Thymus (tissue), 11 donors: ENCODE measurements at regions not wholly inside any gene's neighbourhood (a gene's known extent, or its start where the extent isn't known, plus 50 kb on each side); places are given as distances from the start of the nearest gene placed in this dataset.
"Not testable (repeated sequence)": the region's sequence is repeated elsewhere in the genome, so short reads cannot be mapped to it uniquely, and the experiment has no call there.

Experiments
- DNase-seq, 9 donors: peaks; one replicate each; pipeline ENCODE4 v3.0.0-alpha.2; 2013; ENCODE audit warnings: low spot score in 9 of 9, low read depth in 6 of 9, missing footprints in 1 of 9
- H3K27ac ChIP-seq, 2 donors: one replicate each; pipeline ENCODE4 v1.5.1; 2013; ENCODE audit warnings: control low read depth in 1 of 2, low read depth in 1 of 2, low read length in 1 of 2, mild to moderate bottlenecking in 1 of 2, moderate library complexity in 1 of 2
- H3K27me3 ChIP-seq, 2 donors: one replicate each; pipeline ENCODE4 v1.5.1; 2013; ENCODE audit warnings: low read length in 1 of 2; ENCODE audit not compliant: control insufficient read depth in 2 of 2, insufficient read depth in 1 of 2
- H3K36me3 ChIP-seq, 2 donors: one replicate each; pipeline ENCODE4 v1.5.1; 2013; ENCODE audit warnings: low read length in 1 of 2, mild to moderate bottlenecking in 1 of 2, moderate library complexity in 1 of 2; ENCODE audit not compliant: control insufficient read depth in 2 of 2, insufficient read depth in 2 of 2
- H3K4me1 ChIP-seq, 2 donors: one replicate each; pipeline ENCODE4 v1.5.1; 2013; ENCODE audit warnings: low read length in 2 of 2; ENCODE audit not compliant: control insufficient read depth in 2 of 2, insufficient read depth in 2 of 2
- H3K4me3 ChIP-seq, 2 donors: one replicate each; pipeline ENCODE4 v1.5.1; 2013; ENCODE audit warnings: low read length in 2 of 2, control low read depth in 1 of 2, mild to moderate bottlenecking in 1 of 2
- H3K9me3 ChIP-seq, 2 donors: one replicate each; pipeline ENCODE4 v1.5.1; 2013; ENCODE audit warnings: low read length in 1 of 2, mild to moderate bottlenecking in 1 of 2; ENCODE audit not compliant: control insufficient read depth in 2 of 2, insufficient read depth in 1 of 2
- WGBS: extraction: QIAGEN DNeasy Blood & Tissue Kit; methylation state at CpG from one replicate; pipeline ENCODE4 v1.1.7; 2013; 5-methylcytosine and 5-hydroxymethylcytosine counted together
- donor health status: healthy.

DNA sequence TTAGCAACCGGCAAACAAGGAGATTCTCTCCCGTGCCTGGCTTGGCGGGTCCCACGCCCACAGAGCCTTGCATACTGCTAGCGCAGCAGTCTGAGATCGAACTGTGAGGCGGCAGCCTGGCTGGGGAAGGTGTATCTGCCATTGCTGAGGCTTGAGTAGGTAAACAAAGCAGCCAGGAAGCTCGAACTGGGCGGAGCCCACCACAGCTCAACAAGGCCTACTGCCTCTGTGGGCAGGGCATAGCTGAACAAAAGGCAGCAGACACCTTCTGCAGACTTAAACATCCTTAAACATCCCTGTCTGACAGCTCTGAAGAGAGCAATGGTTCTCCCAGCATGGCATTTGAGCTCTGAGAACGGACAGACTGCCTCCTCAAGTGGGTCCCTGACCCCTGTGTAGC lies 58.8 kb upstream of the ZNF800 start:
- H3K27ac ChIP-seq, DNase-seq, H3K27me3 ChIP-seq, H3K4me3 ChIP-seq, H3K36me3 ChIP-seq, H3K4me1 ChIP-seq: not testable (repeated sequence)
- H3K9me3 ChIP-seq = peaks cover 0 to 12% of the 10 kb centered on the region in 2 donors
- 88% methylated on average over 10 of the region's 10 CpGs for WGBS

DNA sequence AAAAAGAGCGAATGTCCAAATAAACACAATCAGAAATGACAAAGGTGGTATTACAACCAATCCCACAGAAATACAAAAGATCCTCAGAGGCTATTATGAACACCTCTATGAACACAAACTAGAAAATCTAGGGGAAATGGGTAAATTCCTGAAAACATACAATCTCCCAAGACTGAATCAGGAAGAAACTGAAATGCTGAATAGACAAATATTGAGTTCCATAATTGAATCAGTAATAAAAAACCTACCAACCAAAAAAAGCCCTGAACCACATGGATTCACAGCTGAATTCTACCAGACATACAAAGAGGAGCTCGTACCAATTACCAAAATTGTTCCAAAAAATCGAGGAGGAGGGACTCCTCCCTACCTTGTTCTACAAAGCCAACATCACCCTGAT lies 56.1 kb upstream of the ZNF800 start:
- 74% methylated on average over 3 of the region's 3 CpGs for WGBS
- H3K4me3 ChIP-seq = no peak overlapping the region
- H3K4me1 ChIP-seq = no peaks in the 10 kb centered on the region
- no peaks in the 10 kb centered on the region for H3K36me3 ChIP-seq
- no peak overlapping the region for H3K27ac ChIP-seq
- H3K9me3 ChIP-seq = peaks cover 0 to 15% of the 10 kb centered on the region in 2 donors
- H3K27me3 ChIP-seq = peaks cover 0 to 2% of the 10 kb centered on the region in 2 donors
- DNase-seq = no peak

DNA sequence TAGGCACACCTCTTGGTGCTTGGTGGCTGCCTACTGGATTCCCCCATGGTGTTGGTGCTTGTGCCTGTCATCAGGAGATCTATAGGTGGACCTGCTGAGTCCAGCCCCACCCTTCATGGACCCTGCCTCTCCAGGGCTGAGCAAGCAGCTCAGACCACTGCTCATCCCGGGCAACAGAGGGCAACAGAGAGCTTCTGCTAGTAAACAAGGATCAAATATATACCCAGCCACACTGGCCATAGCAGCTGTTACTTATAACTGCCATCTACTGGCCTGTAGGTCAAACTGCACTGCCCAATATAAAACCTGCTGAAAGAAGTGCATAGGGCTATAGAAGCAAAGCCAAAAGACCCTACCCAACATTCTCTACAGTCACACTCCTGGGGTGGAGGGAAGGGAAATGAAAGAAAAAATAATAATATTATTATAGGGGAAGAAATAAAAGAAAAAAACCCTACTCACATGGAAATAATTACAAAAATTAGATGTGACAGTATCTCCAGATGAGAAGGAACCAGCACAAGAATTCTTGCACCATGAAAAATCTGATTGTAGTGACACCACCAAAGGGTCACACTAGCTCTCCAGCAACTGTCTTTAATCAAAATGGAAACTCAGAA lies 54.9 kb upstream of the ZNF800 start:
- H3K27ac ChIP-seq = no peak overlapping the region
- peaks cover 0 to 2% of the 10 kb centered on the region in 2 donors for H3K27me3 ChIP-seq
- no peaks in the 10 kb centered on the region for H3K4me1 ChIP-seq
- peak in 4 of 9 donors; percentile 1 to 26 (median 8) for DNase-seq
- WGBS = 5% methylated on average over 1 of the region's 1 CpG
- H3K36me3 ChIP-seq = no peaks in the 10 kb centered on the region
- peaks cover 0 to 15% of the 10 kb centered on the region in 2 donors for H3K9me3 ChIP-seq
- H3K4me3 ChIP-seq = no peak overlapping the region

DNA sequence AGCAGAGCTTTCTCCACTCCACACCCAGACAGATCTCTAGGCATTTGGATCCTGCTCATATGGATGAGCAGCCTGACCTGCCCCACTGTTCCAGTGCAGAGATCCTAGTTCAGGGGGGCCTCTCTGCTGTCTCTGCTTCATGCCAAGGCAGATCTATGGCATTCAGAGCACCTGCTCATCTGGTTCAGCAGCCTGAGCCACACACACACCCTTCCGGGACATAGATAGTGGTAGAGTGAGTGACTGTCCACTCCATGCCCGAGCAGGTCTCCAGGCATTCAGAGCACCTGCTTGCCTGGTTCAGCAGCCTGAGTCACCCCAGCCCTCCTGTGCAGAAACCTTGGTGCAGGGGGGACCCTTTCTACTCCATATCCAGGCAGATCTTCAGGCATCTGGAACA lies 54.3 kb upstream of the ZNF800 start:
- no peaks in the 10 kb centered on the region for H3K36me3 ChIP-seq
- 95% methylated on average over 2 of the region's 2 CpGs for WGBS
- no peak for DNase-seq
- H3K4me3 ChIP-seq = no peak overlapping the region
- peaks cover 0 to 15% of the 10 kb centered on the region in 2 donors for H3K9me3 ChIP-seq
- H3K27ac ChIP-seq = no peak overlapping the region
- peaks cover 0 to 2% of the 10 kb centered on the region in 2 donors for H3K27me3 ChIP-seq
- no peaks in the 10 kb centered on the region for H3K4me1 ChIP-seq
